ENCODE measurements at regions not wholly inside any gene's neighbourhood (a gene's known extent, or its start where the extent isn't known, plus 50 kb on each side); places are given as distances from the start of the nearest gene placed in this dataset.
"Not testable (repeated sequence)": the region's sequence is repeated elsewhere in the genome, so short reads cannot be mapped to it uniquely, and the experiment has no call there.

- TF ChIP-seq CTCF (IDR thresholded peaks at IDR 0.05; ENCODE audit: control insufficient read depth, extremely low read depth, insufficient read depth), result no peak
- H3K4me3 ChIP-seq (ENCODE audit: low read depth, low read length), result no peak overlapping the region
- no peak for DNase-seq (ENCODE audit: low read depth)
These were observed 74.2 kb downstream of the APOBEC1 start for GRCh38 chr12:7591531-7591930.

GRCh38 chr12:7590085-7590484 is 75.6 kb downstream of the APOBEC1 start:
- H3K4me3 ChIP-seq (ENCODE audit: low read depth, low read length); DNase-seq (ENCODE audit: low read depth): not testable (repeated sequence)

DNA sequence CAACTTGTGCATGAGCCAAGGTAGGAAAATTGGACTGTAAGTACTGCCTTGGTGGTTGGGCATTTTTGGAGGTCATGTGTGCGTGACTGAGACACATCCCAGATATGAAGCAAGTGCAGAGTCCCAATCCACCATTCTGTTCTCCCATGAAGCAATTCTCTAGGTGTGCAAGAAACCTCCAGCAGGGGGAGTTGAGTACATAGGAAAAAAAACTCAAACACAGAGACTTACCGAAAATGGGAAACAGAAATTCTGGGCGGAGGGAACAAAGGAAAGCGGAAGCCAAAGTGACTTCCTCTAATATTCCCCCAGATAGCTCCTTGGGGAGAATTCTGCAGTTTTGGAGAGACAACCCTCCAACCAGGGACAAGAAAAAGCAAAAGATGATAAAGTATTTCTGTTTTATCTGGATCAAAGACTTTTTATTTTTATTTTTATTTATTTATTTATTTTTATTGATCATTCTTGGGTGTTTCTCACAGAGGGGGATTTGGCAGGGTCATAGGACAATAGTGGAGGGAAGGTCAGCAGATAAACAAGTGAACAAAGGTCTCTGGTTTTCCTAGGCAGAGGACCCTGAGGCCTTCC is 76.9 kb downstream of the APOBEC1 start:
- TF ChIP-seq CTCF (IDR thresholded peaks at IDR 0.05; ENCODE audit: control insufficient read depth, extremely low read depth, insufficient read depth), result peak; percentile 59
- not testable (repeated sequence) for DNase-seq (ENCODE audit: low read depth); H3K4me3 ChIP-seq (ENCODE audit: low read depth, low read length)

GRCh38 chr12:7584137-7584536 is 80.6 kb upstream of the CD163 start:
- not testable (repeated sequence) for DNase-seq (ENCODE audit: low read depth); H3K4me3 ChIP-seq (ENCODE audit: low read depth, low read length)

DNA sequence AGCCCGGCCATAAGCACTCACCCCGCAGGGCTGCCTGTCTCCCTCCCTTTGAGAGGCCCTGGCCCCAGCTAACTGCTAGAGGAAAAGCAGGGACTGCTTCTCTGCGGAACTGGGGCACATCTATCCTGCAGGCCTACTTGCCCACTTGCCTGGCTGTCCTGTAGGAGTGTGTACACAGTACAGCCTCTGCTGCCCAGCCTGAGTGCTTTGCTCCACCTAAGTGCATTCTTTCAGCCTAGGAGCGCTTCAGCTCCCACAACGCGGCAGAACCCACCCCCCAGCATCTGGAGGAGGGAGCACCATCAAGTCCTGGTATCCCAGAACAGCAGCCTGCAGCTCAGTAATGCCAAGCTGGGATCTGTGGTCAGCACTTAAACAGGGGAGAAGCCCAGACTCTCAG is 79.9 kb upstream of the CD163 start:
- DNase-seq (ENCODE audit: low read depth), result no peak
- no peak overlapping the region for H3K4me3 ChIP-seq (ENCODE audit: low read depth, low read length)
- TF ChIP-seq CTCF (IDR thresholded peaks at IDR 0.05; ENCODE audit: control insufficient read depth, extremely low read depth, insufficient read depth), result no peak

- no peak for TF ChIP-seq CTCF (IDR thresholded peaks at IDR 0.05; ENCODE audit: control insufficient read depth, extremely low read depth, insufficient read depth)
- H3K4me3 ChIP-seq (ENCODE audit: low read depth, low read length), result no peak overlapping the region
- DNase-seq (ENCODE audit: low read depth), result no peak
These were observed 79.2 kb upstream of the CD163 start for GRCh38 chr12:7582796-7583195.

DNA sequence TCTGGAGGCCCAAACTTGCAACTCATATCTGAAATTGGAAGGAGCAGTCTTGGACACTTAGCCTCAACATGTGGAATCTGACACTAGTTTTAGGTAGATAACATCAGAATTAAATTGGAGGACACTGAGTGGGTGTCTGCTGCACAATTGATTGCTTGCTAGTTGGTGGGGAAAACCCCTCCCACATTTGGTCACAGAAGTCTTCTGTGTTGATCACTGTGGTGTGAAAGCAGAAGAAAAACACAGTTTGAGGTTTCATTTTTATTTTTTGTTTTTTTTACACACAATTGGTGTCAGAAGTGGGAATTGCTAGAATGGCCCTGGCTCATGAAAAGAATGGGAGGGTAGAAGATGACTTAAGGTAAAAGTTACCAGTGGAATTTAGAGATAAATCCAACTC is 78.0 kb upstream of the CD163 start:
- no peak for TF ChIP-seq CTCF (IDR thresholded peaks at IDR 0.05; ENCODE audit: control insufficient read depth, extremely low read depth, insufficient read depth)

DNA sequence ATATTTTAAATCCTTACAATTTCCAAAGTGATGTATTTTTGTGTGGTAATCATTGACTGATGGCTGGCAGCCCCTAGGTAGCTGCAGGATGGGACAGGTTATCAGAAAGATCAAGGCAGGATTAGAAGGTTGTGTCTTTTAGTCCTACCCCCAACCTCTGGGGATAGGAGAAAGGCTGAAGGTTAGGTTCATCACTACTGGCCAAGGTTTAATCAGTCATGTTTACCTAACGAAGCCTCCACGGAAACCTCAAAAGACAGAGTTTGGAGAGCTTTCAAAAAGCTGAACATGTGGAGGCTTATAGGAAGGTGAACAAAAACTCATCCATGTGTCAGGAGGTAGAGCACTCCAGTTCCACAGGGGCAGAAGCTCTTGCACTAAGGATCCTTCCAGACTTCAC is 77.5 kb upstream of the CD163 start:
- no peak for DNase-seq (ENCODE audit: low read depth)
- TF ChIP-seq CTCF (IDR thresholded peaks at IDR 0.05; ENCODE audit: control insufficient read depth, extremely low read depth, insufficient read depth), result no peak
- no peak overlapping the region for H3K4me3 ChIP-seq (ENCODE audit: low read depth, low read length)

More for the DNA sequence above, 78.0 kb upstream of the CD163 start:
- H3K4me3 ChIP-seq (ENCODE audit: low read depth, low read length), result no peak overlapping the region
- no peak for DNase-seq (ENCODE audit: low read depth)
